ENCODE measurements at regions not wholly inside any gene's neighbourhood (a gene's known extent, or its start where the extent isn't known, plus 50 kb on each side); places are given as distances from the start of the nearest gene placed in this dataset.

GRCh38 chr16:11409398-11409797 lies 64.1 kb downstream of the RMI2 start:
- WGBS, 2 donors = 48 to 50% methylated on average over 6 of the region's 6 CpGs
- no peak for TF ChIP-seq POLR2A (IDR thresholded peaks at IDR 0.05)
- no peak for TF ChIP-seq CTCF (IDR thresholded peaks at IDR 0.05)
- intact Hi-C loops (cut with DNase I; ENCODE audit: low total_unique reads) = no loop called here

GRCh38 chr16:11410376-11411058 lies 65.3 kb downstream of the RMI2 start:
- intact Hi-C loops (cut with DNase I; ENCODE audit: low total_unique reads) = loop anchor here (2.0 kb wide), 1 partner anchor 234 kb away; no protein-coding TSS in a partner anchor
- no peak for TF ChIP-seq POLR2A (IDR thresholded peaks at IDR 0.05)
- TF ChIP-seq CTCF (IDR thresholded peaks at IDR 0.05) = no peak
- WGBS, 2 donors = 64 to 72% methylated on average over 10 to 12 of the region's 12 CpGs
- DNase-seq (ENCODE audit: low spot score in 2 of 2) = no peak
- no peak overlapping the region for H3K4me3 ChIP-seq (ENCODE audit: low read depth, poor library complexity, severe bottlenecking)

More at GRCh38 chr16:11409398-11409797, 64.1 kb downstream of the RMI2 start:
- no peak overlapping the region for H3K4me3 ChIP-seq (ENCODE audit: low read depth, poor library complexity, severe bottlenecking)
- no peak for DNase-seq (ENCODE audit: low spot score in 2 of 2)

- H3K4me3 ChIP-seq (ENCODE audit: low read depth, poor library complexity, severe bottlenecking) = no peak overlapping the region
- intact Hi-C loops (cut with DNase I; ENCODE audit: low total_unique reads) = loop anchor here (2.0 kb wide), 1 partner anchor 234 kb away; no protein-coding TSS in a partner anchor
- DNase-seq (ENCODE audit: low spot score in 2 of 2) = no peak
- TF ChIP-seq POLR2A (IDR thresholded peaks at IDR 0.05) (no peak), CTCF (IDR thresholded peaks at IDR 0.05) (no peak)
- WGBS, 2 donors = 61 to 73% methylated on average over 7 to 9 of the region's 9 CpGs
Measured at GRCh38 chr16:11411059-11411550, 65.8 kb downstream of the RMI2 start.

DNA sequence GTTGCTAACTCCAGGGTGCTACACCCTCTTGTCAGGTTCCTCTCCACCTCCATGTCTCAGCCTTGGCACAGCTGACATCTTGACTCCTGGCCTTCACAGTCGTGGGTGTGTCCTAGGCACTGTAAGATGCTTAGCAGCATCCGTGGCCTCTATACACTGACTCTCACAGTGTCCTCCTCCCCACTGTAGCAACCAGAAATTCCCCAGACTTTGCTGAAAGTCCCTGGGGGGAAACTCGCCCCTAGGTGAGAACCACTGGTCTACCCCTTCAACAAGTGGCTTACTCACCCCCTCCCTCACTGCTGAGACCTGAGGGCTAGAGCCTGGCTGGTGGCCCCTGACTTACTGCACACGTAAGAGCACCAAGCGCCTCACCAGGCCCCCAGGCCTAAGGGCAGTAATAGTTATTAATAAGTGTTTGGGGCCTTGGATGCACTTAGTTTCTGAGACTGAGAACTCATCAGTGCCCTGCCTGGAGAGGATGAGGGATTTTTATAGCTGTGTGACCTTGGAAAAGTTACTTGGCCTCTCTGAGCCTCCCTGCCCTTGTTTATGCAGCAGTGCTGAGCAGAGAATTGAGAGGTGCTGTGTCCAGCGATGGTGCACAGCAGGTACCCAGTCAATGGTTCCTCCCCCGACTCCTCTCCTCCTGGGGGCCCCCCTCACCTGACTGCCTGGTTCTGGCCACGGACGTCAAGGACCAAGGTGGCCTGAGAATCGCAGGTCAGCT lies 67.1 kb downstream of the RMI2 start:
- no peak overlapping the region for H3K4me3 ChIP-seq (ENCODE audit: low read depth, poor library complexity, severe bottlenecking)
- TF ChIP-seq CTCF (IDR thresholded peaks at IDR 0.05) (no peak), POLR2A (IDR thresholded peaks at IDR 0.05) (no peak)
- intact Hi-C loops (cut with DNase I; ENCODE audit: low total_unique reads) = no loop called here
- no peak for DNase-seq (ENCODE audit: low spot score in 2 of 2)
- WGBS, 2 donors = 82 to 88% methylated on average over 10 of the region's 10 CpGs

- WGBS, 2 donors = 76 to 85% methylated on average over 8 to 14 of the region's 15 CpGs
- intact Hi-C loops (cut with DNase I; ENCODE audit: low total_unique reads) = no loop called here
- DNase-seq (ENCODE audit: low spot score in 2 of 2) = no peak
- no peak overlapping the region for H3K4me3 ChIP-seq (ENCODE audit: low read depth, poor library complexity, severe bottlenecking)
- TF ChIP-seq POLR2A (IDR thresholded peaks at IDR 0.05) = no peak
- TF ChIP-seq CTCF (IDR thresholded peaks at IDR 0.05) = no peak
Measured at GRCh38 chr16:11412965-11413887, 68.0 kb downstream of the RMI2 start.
